HG03439 (cell line): ENCODE measurements at regions not wholly inside any gene's neighbourhood (a gene's known extent, or its start where the extent isn't known, plus 50 kb on each side); places are given as distances from the start of the nearest gene placed in this dataset.
"Not testable (repeated sequence)": the region's sequence is repeated elsewhere in the genome, so short reads cannot be mapped to it uniquely, and the experiment has no call there.

ENCODE experiments used
- ATAC-seq: cut with Tn5 transposase; IDR thresholded peaks from one replicate; pipeline ENCODE4 v1.9.1; 2021; ENCODE audit warnings: mild to moderate bottlenecking, moderate library complexity; ENCODE audit not compliant: unreplicated experiment

GRCh38 chr2:8251291-8251690 is 430.6 kb upstream of the ID2 start:
- no peak for ATAC-seq

GRCh38 chr2:8251856-8252255 is 430.0 kb upstream of the ID2 start:
- no peak for ATAC-seq

GRCh38 chr2:8252997-8253694 is 428.7 kb upstream of the ID2 start:
- peak; percentile 71 for ATAC-seq

- no peak for ATAC-seq
Observed at GRCh38 chr2:8253781-8254180, 428.1 kb upstream of the ID2 start.

- ATAC-seq = not testable (repeated sequence)
Observed at GRCh38 chr2:8254214-8254613, 427.6 kb upstream of the ID2 start.

- ATAC-seq = no peak
Observed at GRCh38 chr2:8254791-8255447, 426.9 kb upstream of the ID2 start.

GRCh38 chr2:8255448-8255800 is 426.4 kb upstream of the ID2 start:
- ATAC-seq = no peak

- no peak for ATAC-seq
Observed at GRCh38 chr2:8256905-8257304, 425.0 kb upstream of the ID2 start.

GRCh38 chr2:8257502-8257901 is 424.4 kb upstream of the ID2 start:
- ATAC-seq = no peak

- ATAC-seq = no peak
Observed at GRCh38 chr2:8258406-8258805, 423.4 kb upstream of the ID2 start.

GRCh38 chr2:8259106-8259840 is 422.6 kb upstream of the ID2 start:
- ATAC-seq = no peak

GRCh38 chr2:8259841-8260178 is 422.0 kb upstream of the ID2 start:
- ATAC-seq = no peak

- no peak for ATAC-seq
Observed at GRCh38 chr2:8260213-8260612, 421.6 kb upstream of the ID2 start.

- ATAC-seq = no peak
Observed at GRCh38 chr2:8263901-8264300, 418.0 kb upstream of the ID2 start.

- no peak for ATAC-seq
Observed at GRCh38 chr2:8264981-8265380, 416.9 kb upstream of the ID2 start.

GRCh38 chr2:8265476-8266226 is 416.2 kb upstream of the ID2 start:
- ATAC-seq = no peak

- no peak for ATAC-seq
Observed at GRCh38 chr2:8266563-8266962, 415.3 kb upstream of the ID2 start.

- ATAC-seq = no peak
Observed at GRCh38 chr2:8267048-8267447, 414.8 kb upstream of the ID2 start.

GRCh38 chr2:8267721-8268120 is 414.1 kb upstream of the ID2 start:
- ATAC-seq = no peak

GRCh38 chr2:8268172-8268783 is 413.6 kb upstream of the ID2 start:
- no peak for ATAC-seq

- no peak for ATAC-seq
Observed at GRCh38 chr2:8270699-8271098, 411.2 kb upstream of the ID2 start.
